Activated CD4-positive, alpha-beta T cell treated with anti-CD3 and anti-CD28 coated beads, Interleukin-2, amount 10 ng/mL, durations not matched to agents 7 days and 5 days (primary cell): ENCODE measurements at regions not wholly inside any gene's neighbourhood (a gene's known extent, or its start where the extent isn't known, plus 50 kb on each side); places are given as distances from the start of the nearest gene placed in this dataset.

Experiments used
- CTCF ChIA-PET: fragments of 350-600 bp; sonication (Branson Sonifier 250); formaldehyde crosslinking; loops from one replicate; lab custom pipeline; 2021; ENCODE audit warnings: antibody characterized with exemption; lab: Charles Lee
- POLR2A ChIA-PET: fragments of 350-600 bp; sonication (Branson Sonifier 250); formaldehyde crosslinking; loops from one replicate; lab custom pipeline; 2021; ENCODE audit warnings: antibody characterized with exemption; lab: Charles Lee
- DNase-seq: peaks from one replicate; pipeline ENCODE4 v3.0.0-alpha.2; 2020
- H3K27ac Mint-ChIP-seq: one replicate; pipeline ENCODE4 v1.8.0; 2021; ENCODE audit warnings: mild to moderate bottlenecking, moderate library complexity, mixed read lengths
- H3K27me3 Mint-ChIP-seq: one replicate; pipeline ENCODE4 v1.8.0; 2021; ENCODE audit warnings: mixed read lengths
- H3K36me3 Mint-ChIP-seq: one replicate; pipeline ENCODE4 v1.8.0; 2021; ENCODE audit warnings: low read depth, mixed read lengths
- H3K4me1 Mint-ChIP-seq: one replicate; pipeline ENCODE4 v1.8.0; 2021; ENCODE audit warnings: mixed read lengths
- H3K4me3 Mint-ChIP-seq: one replicate; pipeline ENCODE4 v1.8.0; 2021; ENCODE audit warnings: mild to moderate bottlenecking, moderate library complexity, mixed read lengths
- H3K9me3 Mint-ChIP-seq: one replicate; pipeline ENCODE4 v1.8.0; 2021; ENCODE audit warnings: mixed read lengths

DNA sequence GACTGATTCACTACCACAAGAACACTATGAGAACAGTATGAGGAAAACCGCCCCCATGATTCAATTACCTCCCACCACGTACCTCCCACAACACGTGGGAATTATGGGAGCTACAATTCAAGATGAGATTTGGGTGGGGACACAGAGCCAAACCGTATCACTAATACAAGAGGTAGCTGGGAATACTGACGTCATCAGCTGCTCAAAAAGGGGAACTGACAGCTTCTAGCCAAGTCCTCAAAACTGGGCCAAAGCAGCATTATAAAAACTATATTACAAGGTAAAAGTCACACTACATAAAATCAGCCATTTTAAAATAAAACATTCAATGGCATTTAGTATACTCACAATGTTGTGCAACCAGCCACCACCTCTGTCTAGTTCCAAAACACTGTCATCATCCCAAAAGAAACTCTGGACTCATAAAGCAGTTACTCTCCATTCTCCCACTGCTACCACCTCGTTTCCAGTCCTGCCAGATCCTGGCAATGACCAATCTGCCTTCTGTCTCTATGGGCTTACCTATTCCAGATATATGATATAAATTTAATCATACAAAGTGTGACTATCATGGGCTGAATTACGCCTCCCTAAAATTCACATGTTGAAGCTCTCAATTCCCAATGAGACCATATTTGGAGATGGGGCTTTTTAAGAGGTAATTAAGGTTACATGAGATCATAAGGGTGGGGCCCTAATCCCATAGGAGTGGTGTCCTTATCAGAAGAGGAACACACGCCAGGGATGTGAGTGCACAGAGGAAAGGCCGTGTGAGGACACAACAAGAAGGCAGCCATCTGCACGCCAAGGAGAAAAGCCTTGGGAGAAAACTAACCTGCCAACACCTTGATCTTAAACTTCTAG lies 192.1 kb downstream of the SETD4 start:
- CTCF ChIA-PET = no interaction called here
- no peak overlapping the region for H3K27ac Mint-ChIP-seq
- H3K9me3 Mint-ChIP-seq = peaks cover 4% of the 10 kb centered on the region
- DNase-seq = no peak
- H3K36me3 Mint-ChIP-seq = no peaks in the 10 kb centered on the region
- POLR2A ChIA-PET = no interaction called here
- peaks cover 7% of the 10 kb centered on the region for H3K27me3 Mint-ChIP-seq
- no peaks in the 10 kb centered on the region for H3K4me1 Mint-ChIP-seq
- H3K4me3 Mint-ChIP-seq = no peak overlapping the region

DNA sequence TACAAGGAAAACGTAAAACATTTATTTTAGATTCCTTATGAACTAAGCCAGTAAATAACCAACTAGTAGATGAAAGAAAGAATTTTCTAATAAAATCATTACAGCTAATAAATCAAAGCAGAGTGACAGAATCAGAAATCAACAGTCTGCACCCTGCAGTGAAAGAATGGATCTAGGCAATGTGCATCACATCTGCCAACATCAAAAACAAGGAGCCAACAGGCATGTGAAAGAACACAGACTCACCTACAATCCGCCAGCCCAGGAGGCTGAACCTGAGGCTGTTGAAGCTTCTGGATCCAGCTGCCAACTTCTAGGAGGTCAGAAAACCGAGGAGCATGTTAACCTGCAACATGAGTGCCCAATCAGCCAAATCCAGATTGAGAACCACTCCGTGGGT lies 196.3 kb downstream of the SETD4 start:
- H3K36me3 Mint-ChIP-seq = no peaks in the 10 kb centered on the region
- CTCF ChIA-PET = interaction anchor here (0.6 kb wide), 1 partner anchor 257 kb away, joined by 5 read pairs; no protein-coding TSS in a partner anchor
- H3K4me1 Mint-ChIP-seq = no peaks in the 10 kb centered on the region
- no peak overlapping the region for H3K27ac Mint-ChIP-seq
- POLR2A ChIA-PET = no interaction called here
- peaks cover 2% of the 10 kb centered on the region for H3K9me3 Mint-ChIP-seq
- H3K27me3 Mint-ChIP-seq = peaks cover 8% of the 10 kb centered on the region
- H3K4me3 Mint-ChIP-seq = no peak overlapping the region
- DNase-seq = no peak

DNA sequence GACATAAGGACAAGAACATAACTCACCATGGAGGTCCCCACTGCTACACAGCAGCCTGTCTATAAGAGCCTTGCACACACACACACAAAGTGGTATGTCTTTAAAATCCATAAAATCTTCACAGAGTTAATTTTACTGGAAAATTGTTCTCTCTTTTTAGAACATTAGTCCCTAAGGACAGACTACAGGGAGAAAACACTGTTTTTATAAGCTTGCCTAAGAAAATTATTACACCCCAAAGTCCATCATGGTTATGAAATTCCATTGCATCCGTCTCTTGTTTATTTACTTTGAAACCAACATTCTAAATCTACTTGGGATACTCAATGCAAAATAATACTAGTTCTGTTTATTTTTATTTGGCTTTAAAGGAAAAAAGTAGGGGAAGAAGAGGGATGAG lies 197.4 kb downstream of the SETD4 start:
- POLR2A ChIA-PET = no interaction called here
- H3K4me3 Mint-ChIP-seq = no peak overlapping the region
- H3K36me3 Mint-ChIP-seq = no peaks in the 10 kb centered on the region
- DNase-seq = no peak
- H3K4me1 Mint-ChIP-seq = no peaks in the 10 kb centered on the region
- no peak overlapping the region for H3K27ac Mint-ChIP-seq
- H3K9me3 Mint-ChIP-seq = no peaks in the 10 kb centered on the region
- peaks cover 8% of the 10 kb centered on the region for H3K27me3 Mint-ChIP-seq
- CTCF ChIA-PET = no interaction called here

GRCh38 chr21:35861661-35862060 lies 198.7 kb downstream of the SETD4 start:
- no peaks in the 10 kb centered on the region for H3K9me3 Mint-ChIP-seq
- DNase-seq = no peak
- H3K4me1 Mint-ChIP-seq = no peaks in the 10 kb centered on the region
- H3K4me3 Mint-ChIP-seq = no peak overlapping the region
- POLR2A ChIA-PET = no interaction called here
- CTCF ChIA-PET = no interaction called here
- H3K27me3 Mint-ChIP-seq = peaks cover 8% of the 10 kb centered on the region
- H3K27ac Mint-ChIP-seq = no peak overlapping the region
- H3K36me3 Mint-ChIP-seq = no peaks in the 10 kb centered on the region

DNA sequence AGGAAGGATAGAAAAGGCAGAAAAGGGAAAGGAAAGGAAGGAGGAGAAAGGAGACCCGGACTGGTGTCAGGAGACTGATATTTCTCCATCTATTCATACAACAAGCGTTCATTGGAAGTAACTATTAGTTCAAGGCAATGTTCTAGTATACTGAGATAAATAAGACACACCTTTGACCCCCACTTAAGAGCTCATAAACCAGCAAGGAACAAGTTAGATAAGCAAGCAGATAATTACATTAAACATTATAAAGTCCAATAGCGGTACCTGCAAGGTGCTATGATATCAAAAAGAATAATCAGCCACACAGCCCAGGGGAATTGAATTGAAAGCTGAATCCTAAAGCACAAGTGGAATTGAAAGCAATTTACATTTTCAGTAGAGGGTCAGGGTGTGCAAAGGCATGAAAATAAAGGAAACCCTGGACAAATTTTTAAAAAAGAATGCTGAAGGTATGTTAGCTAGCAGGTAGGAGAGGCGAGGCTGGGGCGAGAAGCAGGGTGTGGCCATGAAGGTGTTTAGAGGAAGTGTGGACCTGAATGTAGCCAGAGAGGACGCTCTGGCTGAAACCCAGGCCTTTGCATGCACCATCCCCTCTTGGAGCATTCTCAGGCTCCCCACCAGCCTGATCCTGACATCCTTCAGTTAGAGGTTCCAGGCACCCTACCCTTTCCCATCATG lies 200.0 kb downstream of the SETD4 start:
- no peaks in the 10 kb centered on the region for H3K36me3 Mint-ChIP-seq
- CTCF ChIA-PET = no interaction called here

GRCh38 chr21:35859677-35860076 lies 200.6 kb downstream of the SETD4 start:
- no peak for DNase-seq
- Mint-ChIP-seq H3K4me1 (no peaks in the 10 kb centered on the region), H3K36me3 (no peaks in the 10 kb centered on the region), H3K27me3 (peaks cover 16% of the 10 kb centered on the region), H3K9me3 (no peaks in the 10 kb centered on the region), H3K27ac (no peak overlapping the region), H3K4me3 (no peak overlapping the region)
- CTCF ChIA-PET = no interaction called here
- POLR2A ChIA-PET = no interaction called here

More for the DNA sequence above, 200.0 kb downstream of the SETD4 start:
- Mint-ChIP-seq H3K4me3 (no peak overlapping the region), H3K9me3 (no peaks in the 10 kb centered on the region), H3K27me3 (peaks cover 13% of the 10 kb centered on the region), H3K27ac (no peak overlapping the region), H3K4me1 (no peaks in the 10 kb centered on the region)
- no peak for DNase-seq
- POLR2A ChIA-PET = no interaction called here

GRCh38 chr21:35857095-35857494 lies 203.2 kb downstream of the SETD4 start:
- no peak for DNase-seq
- H3K9me3 Mint-ChIP-seq = no peaks in the 10 kb centered on the region
- H3K4me3 Mint-ChIP-seq = no peak overlapping the region
- peaks cover 15% of the 10 kb centered on the region for H3K27me3 Mint-ChIP-seq
- ChIA-PET POLR2A (no interaction called here), CTCF (interaction anchor here (0.6 to 1.2 kb wide), 2 partner anchors 9 to 127 kb away, joined by 3 read pairs; no protein-coding TSS in a partner anchor)
- no peak overlapping the region for H3K27ac Mint-ChIP-seq
- H3K4me1 Mint-ChIP-seq = no peaks in the 10 kb centered on the region
- H3K36me3 Mint-ChIP-seq = no peaks in the 10 kb centered on the region

GRCh38 chr21:35855484-35855883 lies 204.8 kb downstream of the SETD4 start:
- Mint-ChIP-seq H3K27ac (no peak overlapping the region), H3K36me3 (no peaks in the 10 kb centered on the region), H3K9me3 (no peaks in the 10 kb centered on the region), H3K27me3 (peaks cover 12% of the 10 kb centered on the region), H3K4me1 (no peaks in the 10 kb centered on the region), H3K4me3 (no peak overlapping the region)
- POLR2A ChIA-PET = no interaction called here
- no peak for DNase-seq
- CTCF ChIA-PET = no interaction called here

DNA sequence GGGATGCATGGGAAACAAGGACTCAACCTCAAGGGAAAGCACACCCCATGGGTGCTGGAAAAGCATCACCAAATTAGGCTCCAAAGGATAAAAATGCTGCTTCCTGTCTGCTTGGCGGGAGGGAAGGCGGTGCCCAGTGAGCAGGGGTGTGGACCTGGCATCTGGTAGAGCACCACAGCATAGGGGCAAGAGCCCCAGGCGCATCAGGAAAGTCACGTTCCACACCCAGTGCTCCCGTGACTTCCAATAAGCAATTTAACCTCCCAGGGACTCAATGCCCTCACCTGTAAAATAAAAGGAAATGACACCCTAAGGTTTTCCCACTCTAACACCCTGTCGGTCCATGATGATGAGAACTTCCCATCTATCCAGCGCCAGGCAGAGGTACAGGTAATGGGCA lies 206.0 kb downstream of the SETD4 start:
- Mint-ChIP-seq H3K27me3 (peaks cover 10% of the 10 kb centered on the region), H3K4me1 (no peaks in the 10 kb centered on the region), H3K27ac (no peak overlapping the region), H3K9me3 (no peaks in the 10 kb centered on the region), H3K4me3 (no peak overlapping the region), H3K36me3 (no peaks in the 10 kb centered on the region)
- ChIA-PET CTCF (no interaction called here), POLR2A (no interaction called here)
- no peak for DNase-seq

DNA sequence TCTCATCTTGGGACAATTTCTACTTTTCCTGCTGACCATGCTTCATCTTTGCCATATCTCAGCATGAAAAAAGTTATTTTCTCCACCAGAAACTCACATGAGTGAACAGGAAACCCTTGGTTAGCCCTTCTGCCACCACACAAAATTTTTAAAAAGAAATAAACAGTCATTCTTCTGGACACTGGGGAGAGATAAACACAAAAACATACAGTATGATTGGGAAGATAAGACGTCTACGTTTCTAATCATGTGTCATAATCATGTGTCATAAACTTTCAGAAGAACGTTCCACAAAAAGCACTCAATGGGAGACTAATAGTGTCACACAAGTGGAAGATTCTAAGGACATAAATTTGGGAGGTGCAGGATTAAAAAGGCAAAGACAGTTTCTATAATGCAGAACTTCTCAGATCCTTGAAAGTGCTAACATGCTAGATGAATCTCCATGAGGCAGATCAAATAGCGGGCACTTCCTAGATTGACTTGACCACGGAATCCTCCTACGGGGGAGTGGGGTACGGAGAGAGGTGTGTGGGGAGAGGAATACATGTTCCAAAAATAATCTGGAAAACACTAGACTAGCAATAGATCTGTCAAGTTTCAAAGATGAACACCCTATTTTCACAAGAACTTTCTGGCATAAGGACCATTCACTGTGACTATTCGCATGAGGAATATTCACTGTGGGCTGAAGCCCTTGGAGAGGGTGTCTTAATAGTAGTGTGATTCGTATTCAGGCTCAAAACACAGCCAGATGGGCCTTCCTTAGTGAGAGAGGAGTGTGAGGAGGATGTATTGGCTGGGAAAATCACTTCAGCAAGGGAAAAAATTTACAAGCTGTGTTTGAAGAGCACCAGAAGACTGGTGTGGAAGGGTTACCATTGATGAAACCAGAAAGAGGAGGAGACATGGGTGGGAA lies 206.7 kb downstream of the SETD4 start:
- ChIA-PET POLR2A (interaction anchor here (0.6 kb wide), 1 partner anchor 430 kb away, joined by 4 read pairs; no protein-coding TSS in a partner anchor), CTCF (no interaction called here)
- H3K9me3 Mint-ChIP-seq = no peaks in the 10 kb centered on the region
- no peak overlapping the region for H3K27ac Mint-ChIP-seq
- DNase-seq = no peak
- H3K36me3 Mint-ChIP-seq = no peaks in the 10 kb centered on the region
- H3K4me3 Mint-ChIP-seq = no peak overlapping the region
- H3K27me3 Mint-ChIP-seq = peaks cover 10% of the 10 kb centered on the region
- H3K4me1 Mint-ChIP-seq = no peaks in the 10 kb centered on the region

GRCh38 chr21:35852820-35853219 lies 207.5 kb downstream of the SETD4 start:
- Mint-ChIP-seq H3K9me3 (no peaks in the 10 kb centered on the region), H3K36me3 (no peaks in the 10 kb centered on the region), H3K27ac (no peak overlapping the region), H3K4me3 (no peak overlapping the region), H3K27me3 (peaks cover 10% of the 10 kb centered on the region), H3K4me1 (no peaks in the 10 kb centered on the region)
- no peak for DNase-seq
- ChIA-PET CTCF (no interaction called here), POLR2A (interaction anchor here (0.6 kb wide), 1 partner anchor 429 kb away, joined by 4 read pairs; no protein-coding TSS in a partner anchor)

DNA sequence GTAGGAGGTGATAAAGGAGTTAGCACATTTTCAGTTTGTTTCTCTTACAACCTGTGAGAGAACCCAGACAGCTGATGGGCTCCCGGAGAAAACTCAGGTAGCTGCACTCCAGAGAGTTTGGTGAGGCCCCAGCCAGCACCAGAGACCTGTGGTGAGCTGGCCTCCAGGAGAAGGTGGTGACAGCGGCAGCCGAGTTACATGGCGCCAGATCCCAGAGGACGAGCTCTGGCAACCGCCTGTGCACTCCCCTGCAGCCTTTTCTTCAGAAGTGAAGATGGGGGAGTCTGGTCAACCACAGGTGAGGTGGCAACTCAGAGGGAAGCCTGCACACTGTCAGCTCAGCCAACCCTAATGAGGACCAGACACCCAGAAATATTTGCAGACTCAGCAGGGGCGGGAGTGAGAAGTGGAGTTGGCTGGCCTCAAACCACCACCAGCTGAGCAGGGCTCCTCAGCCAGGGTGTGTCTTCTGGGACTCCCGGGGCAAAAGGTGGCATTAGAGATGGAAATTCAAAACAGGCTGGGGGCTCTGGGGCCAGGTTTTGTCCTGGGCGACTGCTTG lies 209.7 kb downstream of the SETD4 start:
- POLR2A ChIA-PET = interaction anchor here (0.7 kb wide), 1 partner anchor 443 kb away, joined by 5 read pairs; no protein-coding TSS in a partner anchor
- CTCF ChIA-PET = interaction anchor here (0.6 kb wide), 1 partner anchor 1563 kb away, joined by 3 read pairs; no protein-coding TSS in a partner anchor
- no peaks in the 10 kb centered on the region for H3K36me3 Mint-ChIP-seq
- H3K4me3 Mint-ChIP-seq = no peak overlapping the region
- peaks cover 5% of the 10 kb centered on the region for H3K27me3 Mint-ChIP-seq
- DNase-seq = no peak
- no peak overlapping the region for H3K27ac Mint-ChIP-seq
- no peaks in the 10 kb centered on the region for H3K9me3 Mint-ChIP-seq
- H3K4me1 Mint-ChIP-seq = no peaks in the 10 kb centered on the region
